ENCODE measurements at regions not wholly inside any gene's neighbourhood (a gene's known extent, or its start where the extent isn't known, plus 50 kb on each side); places are given as distances from the start of the nearest gene placed in this dataset.

DNA sequence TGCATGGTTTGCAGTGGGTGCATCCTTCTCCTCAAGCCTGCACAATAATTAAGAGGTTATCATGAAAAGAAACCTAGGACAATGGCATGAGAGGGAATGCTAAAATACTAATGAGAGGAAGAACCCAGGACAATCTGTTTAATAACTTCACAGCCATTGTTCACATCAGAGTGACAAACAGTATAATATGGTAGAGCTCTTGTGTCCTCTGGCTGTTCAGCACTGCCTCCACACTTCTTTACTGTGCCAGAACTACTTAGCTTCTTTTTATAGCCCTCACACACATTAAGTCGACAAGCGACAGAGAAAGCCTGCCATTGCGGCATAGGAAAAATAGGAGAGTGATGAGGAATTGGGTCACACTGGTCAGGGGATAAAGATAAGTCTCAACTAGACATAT is 65.0 kb upstream of the MEIS2 start:
- no peak for DNase-seq

DNA sequence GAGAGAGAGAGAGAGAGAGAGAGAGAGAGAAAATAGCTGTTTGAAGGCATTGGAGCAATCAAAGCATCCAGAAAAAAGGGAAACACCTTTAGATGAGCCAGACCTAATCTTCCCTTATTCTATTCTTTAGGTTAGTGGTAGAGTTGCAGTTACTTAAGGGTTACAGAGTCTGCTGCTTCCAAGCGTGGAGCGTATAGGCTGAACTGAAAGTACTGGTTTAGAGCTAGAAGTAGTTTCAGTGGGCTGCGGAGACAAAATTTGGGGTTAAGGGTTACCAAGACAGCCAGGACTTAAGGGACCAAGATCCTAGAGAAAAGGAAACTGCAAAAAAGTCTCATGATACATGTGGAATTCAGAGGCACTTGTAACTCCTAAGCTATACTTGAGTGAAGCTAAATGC is 66.1 kb upstream of the MEIS2 start:
- DNase-seq = no peak

DNA sequence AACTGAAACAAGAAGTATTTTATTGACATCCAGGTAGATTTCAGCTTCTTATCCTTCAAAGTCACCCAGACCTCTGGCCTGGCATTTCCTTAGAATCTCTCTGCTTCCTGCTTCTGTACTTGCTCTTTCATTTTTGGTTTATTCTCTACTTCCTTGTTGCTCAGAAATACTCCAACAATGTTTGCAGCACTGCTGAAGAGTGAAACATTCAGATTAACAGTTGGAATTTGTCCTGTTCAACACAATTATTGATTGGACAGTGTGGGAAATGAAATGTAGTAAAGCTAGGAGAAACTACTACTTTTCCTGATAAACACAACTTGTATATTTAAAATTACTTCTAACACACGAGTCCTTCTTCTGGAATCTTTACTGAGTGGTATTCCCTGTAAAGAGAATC is 81.0 kb upstream of the MEIS2 start:
- DNase-seq = no peak

DNA sequence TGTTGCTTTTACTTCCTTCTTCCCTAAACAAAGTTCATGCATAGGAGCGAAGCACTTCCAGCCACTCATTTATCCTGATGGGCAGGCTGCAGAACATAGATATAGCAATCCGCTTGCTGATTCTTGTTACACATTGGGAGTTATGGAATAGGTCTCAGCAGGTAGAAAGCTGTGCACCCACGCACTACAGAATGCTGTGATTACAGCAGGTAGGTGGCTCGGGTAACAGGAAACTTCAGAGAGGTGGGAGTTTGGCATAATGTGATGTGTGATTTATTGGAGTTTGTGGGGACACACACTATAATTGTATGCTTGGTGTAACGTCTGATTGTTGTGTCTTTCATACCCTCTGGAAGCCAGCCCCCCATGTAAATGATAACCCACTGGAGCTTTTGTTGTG is 99.2 kb upstream of the MEIS2 start:
- no peak for DNase-seq

DNA sequence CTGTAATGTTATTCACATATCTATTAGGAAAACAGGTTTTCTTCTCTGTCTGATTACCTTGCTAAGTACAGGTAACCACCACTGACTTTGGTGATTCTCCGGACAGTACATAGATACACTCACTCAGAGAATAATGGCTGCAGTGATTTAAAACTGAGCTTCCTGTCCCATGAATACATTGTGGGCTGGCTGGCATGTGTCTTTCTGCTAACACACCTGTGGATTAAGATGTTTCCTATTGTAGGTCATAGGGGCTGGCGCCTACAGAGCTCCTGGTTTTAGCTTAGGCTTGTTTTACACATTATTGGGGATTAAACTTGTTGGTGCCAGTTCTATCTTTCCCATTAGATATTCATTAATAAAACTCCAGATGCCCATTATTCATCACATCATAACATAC is 102.7 kb upstream of the MEIS2 start:
- DNase-seq = no peak

DNA sequence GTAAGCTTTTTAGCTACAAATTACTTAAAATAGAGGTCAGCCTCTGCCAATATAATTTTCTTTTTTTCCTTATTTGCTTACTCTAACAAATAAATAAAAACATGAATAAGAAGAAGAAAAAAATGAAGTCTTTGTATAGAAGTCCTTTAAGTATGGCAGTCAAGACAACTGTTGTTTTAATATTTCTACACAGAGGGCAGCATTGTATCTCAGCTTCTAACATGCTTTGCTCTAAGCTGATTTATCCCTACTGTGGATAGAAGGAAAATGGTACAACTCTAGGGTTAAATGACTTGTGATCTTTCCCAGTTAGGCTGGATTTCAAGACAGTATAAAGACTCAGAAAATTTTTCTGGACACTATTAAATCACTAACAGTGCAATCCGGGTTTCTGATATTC is 104.3 kb upstream of the MEIS2 start:
- no peak for DNase-seq

DNA sequence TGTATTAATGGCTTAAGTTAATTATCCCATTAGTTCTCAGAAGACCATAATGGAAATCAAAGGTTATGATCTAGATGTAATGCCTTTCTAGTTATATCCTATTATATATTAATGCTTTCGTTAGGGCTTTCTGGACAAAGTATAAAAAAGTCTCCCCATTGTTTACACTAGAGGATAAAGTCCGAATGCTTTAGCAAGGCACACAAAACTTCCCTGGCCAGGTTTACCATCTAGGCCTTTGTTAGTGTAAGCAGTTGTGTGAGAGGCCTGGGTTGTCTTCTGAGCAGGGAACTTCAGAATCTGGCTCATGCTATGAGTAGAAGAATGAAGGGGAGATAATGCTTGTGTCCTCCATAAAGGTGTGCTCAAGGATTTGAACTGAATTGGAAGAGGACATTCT is 106.3 kb upstream of the MEIS2 start:
- no peak for DNase-seq

DNA sequence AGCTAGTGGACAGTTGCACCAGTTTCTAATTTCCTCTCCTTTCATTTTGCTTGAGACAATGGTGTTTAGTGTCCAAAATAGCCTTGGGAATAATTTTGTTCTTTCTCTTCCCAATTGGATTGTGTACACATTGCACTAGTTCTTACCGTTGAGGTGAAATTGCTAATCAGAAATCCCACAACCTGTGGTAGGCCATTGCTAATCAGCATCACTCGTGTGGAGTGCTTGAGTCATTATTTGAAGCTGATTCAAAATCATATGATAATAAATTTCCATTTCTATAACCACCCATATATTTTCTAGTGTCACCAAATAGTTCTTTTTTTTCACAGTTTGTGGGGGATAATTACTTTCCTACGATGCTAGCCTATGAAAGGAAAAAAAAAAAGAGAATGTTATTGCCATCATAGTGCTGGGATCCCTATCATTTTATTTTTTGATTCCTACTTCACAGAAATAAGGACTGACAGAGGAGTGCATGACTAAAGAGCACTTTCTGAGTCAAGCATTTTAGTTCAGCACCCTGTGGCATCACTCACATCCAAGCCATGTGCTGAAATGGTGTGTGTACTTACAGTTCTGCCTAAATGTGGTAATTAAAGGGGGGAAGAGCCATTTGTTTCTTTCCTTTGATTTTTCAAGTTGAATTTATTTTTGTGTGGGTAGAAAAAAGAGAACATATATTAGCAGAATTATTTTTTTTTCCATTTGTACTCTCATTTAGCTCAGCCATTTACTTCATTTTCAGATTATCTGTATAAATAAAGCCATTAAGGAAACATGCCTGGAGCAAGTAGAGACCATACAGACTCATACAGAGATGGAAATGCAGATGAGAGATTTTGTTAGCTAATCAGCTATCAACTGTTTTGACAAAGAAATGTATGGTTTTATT is 108.0 kb upstream of the MEIS2 start:
- DNase-seq = no peak

DNA sequence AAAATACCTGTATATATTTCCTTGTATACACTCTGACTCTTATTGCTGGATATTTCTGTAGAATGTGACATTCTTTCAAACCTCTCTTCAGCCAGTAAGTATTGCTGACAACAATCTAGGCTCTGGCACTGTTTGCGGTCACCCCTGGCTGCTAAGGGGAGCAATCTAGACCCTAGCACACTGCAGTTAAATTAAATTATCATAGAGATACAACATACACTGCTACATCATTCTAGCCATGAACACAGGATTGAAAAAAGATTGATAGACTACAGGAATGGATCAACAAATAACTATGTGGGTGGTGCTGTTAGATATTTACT is 108.7 kb upstream of the MEIS2 start:
- no peak for DNase-seq

DNA sequence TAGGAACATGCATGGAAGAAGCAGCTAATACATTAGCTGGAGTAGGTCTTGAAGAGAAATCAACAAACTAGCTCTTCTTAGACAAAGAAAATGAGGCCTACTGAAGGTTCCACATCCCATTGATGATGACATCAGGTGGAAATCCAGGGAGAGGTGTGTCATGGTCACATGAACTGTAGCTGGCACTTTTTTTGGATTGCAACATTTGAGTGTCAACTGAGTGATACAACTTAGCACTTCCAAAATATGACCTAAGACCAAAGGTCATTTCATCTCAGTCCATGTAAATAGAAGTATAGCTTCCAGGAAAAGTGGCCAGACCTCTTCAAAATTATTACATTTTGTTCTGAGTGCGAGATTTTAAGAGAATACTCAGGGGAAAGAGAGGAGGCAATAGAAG is 117.2 kb upstream of the MEIS2 start:
- no peak for DNase-seq

DNA sequence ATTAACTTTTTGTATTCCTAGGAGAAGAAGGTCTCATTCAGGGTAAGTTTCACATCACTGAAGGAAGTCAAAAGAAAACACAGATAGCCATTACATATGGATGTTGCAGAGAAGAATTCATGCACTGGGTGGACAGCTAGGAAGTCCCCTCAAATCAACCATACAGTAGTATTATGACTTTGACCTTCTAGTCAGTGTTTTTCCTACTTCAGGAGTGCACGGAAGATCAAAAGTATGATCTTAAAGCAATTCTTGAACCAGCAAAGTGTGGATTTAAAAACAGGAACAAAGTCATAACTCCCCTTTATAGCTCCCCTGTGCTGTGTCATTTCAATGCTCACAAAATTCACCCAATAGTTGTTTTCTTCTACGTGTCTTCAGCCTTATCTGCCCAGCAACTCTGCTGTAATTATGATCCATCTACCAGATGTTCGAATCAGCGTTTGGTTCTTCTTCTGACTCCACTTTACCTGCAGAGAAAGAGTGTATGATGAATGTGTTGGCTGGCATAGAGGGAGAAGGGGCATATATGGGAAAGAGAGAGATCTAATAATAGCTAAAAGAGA is 118.1 kb upstream of the MEIS2 start:
- no peak for DNase-seq

DNA sequence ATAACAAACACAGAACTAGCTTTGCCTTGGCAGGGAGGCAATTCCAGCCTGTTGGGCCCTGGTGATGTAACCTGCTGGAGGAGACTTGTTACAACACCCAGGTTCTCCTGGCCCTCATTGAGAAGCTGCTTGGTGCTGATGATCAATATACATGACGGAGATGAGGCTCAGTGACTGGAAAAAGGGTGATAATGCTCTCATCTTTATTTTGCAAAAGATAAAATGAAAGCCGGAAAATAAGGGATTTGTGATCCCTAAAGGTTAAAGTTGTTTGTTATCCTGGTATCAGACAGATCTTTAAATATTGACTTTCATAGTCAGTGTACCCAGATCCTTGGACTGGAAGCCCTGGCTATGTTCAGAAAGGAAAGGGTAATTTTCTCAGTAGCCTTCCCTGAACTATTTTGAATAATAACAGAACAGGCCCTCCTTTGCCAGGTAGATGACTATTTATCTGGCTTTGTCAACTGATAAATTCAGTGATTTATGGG is 118.9 kb upstream of the MEIS2 start:
- DNase-seq = no peak

DNA sequence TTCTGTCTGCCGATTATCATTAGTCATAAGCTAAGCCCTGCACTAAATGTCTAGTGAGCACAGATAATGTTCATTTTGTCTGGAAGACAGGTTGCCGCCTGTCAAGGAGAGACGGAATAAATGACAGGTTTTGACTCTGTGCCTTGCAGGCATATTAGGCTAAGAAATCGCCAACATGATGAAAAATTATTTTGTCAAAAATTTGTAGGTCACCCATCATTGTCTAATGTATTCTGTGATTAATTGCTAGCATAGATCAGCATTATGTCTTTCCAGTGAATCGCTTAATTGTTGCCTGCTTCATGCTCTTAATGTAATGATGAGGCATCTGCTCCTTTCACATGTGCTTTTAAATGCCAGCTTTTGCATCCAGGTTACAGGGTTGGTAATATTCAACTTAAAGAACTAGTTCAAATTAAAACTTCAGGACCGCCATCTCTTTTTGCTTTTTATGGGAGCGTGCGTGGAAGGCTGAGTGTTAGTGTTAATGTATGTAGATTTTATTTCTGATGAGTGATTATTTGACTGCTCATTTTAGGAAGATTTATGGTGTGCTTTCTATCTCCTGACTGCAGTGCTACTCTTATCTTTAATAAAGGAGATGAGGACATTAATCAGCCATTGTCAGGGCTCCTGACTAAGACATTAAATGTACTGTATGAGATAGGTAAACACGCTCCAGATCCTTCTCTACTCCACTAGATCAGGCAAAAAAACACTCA is 120.8 kb upstream of the MEIS2 start:
- DNase-seq = no peak

DNA sequence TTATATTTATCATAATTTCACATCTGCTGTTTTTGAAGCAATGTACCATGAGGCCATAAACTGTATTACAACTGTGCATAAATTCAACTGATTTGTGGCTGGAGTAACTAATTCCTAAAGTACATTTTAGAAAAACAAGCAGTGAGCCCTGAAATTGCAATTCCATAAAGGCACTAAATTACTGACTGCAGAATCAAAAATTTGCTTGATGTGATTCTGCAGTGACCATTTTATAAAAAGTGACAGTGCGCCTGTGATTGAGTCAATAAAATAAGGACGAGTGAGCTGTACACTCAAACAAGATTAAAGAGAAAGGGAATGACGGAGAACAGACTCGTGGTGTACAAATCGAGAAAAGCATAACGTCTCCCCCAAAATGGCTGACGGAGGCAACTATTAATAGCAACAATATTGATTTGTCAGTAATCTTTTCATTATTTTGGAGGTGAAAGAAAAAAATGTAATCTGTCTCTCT is 121.4 kb upstream of the MEIS2 start:
- DNase-seq = no peak

DNA sequence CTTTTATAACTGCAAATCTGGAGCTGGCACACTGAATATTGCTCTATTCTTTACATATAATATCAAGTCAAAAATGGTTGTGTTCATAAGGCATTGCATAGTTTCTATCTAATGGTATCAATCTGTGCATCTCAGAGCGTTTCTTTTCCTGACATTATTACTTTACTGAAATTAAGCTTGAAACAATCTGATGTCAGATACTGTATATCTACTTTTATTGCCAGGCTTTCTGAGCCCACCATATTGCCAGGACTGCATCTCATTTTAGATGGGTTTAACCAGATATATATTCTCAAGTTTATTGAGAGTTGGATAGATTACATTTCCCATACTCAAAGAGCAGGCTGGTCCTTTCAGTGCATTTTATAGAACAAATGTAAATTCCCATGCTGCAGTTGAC is 122.7 kb upstream of the MEIS2 start:
- no peak for DNase-seq

DNA sequence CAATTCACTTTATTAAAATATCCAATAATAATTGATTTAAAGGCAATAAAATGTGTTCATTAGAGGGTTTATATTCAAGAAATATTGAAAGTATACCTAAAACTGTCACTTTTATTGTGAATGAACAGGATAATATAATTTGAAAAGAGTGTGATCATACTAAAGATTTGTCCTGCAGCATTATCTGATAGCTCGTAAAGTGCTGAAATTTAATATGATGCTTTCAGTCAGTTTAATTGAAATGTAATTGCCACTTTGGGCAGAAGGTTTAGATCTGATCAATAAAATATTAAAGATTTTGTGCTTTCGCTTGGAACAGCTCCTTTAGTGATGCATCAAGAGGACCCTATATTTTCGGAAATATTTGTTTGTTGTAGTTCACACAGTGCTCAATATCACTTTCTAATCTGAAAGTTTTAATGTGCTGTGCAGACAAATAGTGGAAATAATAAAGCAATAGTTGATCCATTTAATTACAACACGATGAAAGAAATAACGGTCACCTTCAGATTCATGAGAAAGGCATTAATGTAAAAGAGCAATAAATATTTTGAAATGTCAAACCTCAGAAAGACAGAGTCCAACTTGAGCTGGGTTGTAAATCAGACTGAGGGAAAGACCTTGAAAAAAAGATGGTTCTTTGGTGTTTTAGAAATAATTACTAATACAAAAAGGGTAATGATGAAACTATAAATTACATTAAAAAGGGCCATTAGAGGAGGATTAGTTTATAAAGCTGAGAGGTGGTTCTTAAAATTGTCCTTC is 129.7 kb upstream of the MEIS2 start:
- DNase-seq = no peak

DNA sequence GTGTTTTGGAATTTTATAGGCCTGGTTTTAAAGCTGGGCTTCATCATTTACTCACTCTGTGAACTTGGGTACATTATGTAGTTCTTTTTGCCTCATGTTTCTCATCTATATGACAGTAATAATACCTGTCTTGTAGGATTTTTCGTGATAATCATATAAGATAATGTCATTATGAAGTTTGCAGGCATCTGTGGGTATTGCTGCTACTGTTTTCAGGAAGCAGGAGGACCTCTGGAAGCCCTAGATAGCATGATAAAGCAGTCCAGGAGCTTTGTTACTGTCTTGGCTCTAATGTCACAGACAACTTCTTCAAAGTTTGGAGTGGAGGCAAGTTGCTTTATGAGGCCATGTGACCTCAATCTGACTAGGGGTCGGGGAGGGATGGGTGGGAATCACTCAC is 145.0 kb upstream of the MEIS2 start:
- DNase-seq = no peak

DNA sequence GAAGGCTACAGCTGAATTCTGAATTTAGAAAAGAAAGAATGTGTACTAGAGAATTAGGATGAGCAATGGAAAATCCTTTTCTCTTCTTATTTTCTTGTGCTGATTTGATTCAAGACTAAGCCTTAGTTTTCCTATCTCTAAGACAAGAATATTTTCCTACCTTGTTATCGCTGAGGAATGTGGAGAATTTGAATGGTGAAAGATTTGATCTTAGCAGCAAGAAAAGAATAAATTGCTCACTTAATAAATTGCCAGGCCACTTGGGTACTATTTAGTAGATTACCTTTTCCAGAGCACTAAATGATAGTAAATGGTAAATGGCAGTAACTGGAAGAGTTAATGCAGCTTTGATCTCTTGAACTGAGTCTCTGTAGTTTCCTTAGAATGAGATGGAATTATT is 145.7 kb upstream of the MEIS2 start:
- no peak for DNase-seq

DNA sequence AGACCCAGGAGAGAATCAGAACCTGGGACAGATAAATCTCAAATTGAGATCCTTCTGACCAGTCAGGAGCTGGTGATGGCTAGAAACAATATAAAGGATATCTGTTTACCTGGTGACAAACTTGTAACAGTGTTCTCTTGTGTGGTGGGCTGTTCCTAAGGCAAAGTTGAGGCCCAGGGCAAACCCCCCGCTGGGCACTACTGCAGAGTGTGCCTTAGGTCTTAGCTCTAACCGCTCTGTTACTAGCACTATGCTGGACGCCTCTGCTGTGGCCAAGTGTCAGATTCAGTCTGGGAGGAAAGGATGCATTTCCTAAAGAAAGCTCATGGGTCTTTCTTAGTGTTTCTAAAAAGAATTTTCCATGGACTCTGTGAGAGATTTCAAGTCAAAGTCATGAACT is 146.5 kb upstream of the MEIS2 start:
- no peak for DNase-seq

DNA sequence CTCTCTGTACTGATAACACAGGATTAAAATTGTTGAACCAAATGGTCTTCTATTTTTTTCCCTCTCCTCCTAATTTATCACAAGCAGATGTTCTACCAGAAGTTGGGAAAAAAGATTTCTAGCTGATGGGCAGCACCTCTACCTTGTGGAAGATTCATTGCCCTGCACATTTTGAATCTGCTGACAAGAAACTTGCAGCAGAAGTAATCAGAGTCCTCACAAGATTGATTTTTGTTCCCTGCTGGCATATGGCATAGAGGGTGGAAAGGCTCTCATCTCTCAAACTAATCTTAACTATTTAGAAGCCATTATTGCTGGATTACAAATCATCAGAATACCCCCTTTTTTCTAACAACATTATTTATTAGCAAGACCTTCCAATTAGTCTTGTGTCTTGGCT is 148.9 kb upstream of the MEIS2 start:
- DNase-seq = no peak

DNA sequence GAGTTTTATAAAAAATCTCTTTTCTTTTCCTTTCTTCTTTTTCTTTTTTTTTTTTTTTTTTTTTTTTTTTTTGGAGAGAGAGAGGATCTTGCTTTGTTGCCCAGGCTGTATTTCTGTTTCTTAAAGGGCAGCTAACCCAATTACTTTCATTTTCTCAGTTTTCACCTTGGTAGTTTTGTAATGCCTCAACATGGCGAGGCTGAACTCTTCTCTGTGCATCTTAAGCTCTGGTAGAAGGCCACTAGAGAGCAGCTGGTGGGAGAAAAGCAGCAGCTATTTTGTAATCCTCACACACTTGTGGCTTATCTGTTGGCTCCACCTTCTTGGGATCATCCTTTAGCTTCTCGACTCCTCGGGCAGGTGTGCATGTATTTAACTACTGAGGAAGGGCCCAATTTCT is 152.2 kb upstream of the MEIS2 start:
- no peak for DNase-seq

DNA sequence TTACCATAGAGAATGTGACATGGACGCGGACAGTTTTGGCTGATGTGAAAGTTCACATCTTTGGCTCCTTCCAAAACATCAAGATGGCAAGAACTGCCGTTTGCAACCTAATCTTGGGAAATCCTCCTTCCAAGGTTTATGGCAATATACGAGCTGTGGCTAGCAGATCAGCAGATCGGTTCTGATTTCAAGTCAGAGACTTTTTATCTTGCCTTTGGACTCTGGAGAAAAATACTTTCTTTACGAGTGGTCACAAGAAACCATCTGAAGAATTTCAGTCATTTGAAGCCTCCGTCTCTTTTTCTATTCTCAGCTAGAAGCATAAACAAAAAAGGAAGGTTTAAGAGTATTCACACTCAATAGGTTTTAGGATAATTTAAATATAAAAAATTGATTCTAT is 153.5 kb upstream of the MEIS2 start:
- DNase-seq = no peak

DNA sequence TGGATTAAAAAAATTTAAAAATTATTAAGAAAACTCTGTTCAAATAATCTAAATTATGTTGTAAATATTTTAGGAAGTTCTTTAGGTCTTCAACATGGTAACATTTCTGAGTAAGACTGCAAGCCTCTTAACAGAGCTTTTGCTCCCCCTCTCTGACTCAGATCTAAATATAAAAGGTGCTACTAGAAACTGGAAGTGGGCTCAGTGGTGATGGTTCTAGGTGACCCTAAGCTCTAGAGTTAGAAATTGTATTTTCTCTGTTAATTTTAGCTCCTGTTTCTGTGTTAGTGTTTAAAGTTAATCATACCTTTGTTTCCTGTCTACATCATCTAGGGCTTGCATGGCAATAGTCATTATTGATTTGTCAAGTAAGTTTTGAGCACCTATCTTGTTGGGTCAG is 159.9 kb upstream of the MEIS2 start:
- no peak for DNase-seq
